Neural cell (in vitro differentiated cells): ENCODE measurements at regions not wholly inside any gene's neighbourhood (a gene's known extent, or its start where the extent isn't known, plus 50 kb on each side); places are given as distances from the start of the nearest gene placed in this dataset.

Source experiments
- H2AFZ ChIP-seq: fragments of 200-600, 300-800 bp; sonication (generic), shearing (Covaris generic); 2 replicates; pipeline ENCODE4 v1.6.0; 2014; ENCODE audit warnings: low read depth, mild to moderate bottlenecking, antibody characterized with exemption, low read length, moderate library complexity
- H3F3A ChIP-seq: fragments of 200-600 bp; shearing (Covaris generic); 2 replicates; pipeline ENCODE4 v1.6.1; 2016; ENCODE audit warnings: mild to moderate bottlenecking, moderate library complexity, mixed read lengths, antibody characterized with exemption, low read length; ENCODE audit not compliant: insufficient read depth, poor library complexity, severe bottlenecking
- H3K27ac ChIP-seq: fragments of 200-600, 300-800 bp; sonication (generic), shearing (Covaris generic); 2 replicates; pipeline ENCODE4 v1.5.1; 2014; ENCODE audit warnings: mild to moderate bottlenecking, low read length, moderate library complexity
- H3K27me3 ChIP-seq: fragments of 300-800, 200-600 bp; sonication (generic), shearing (Covaris generic); 2 replicates; pipeline ENCODE4 v1.6.0; 2014; ENCODE audit warnings: mild to moderate bottlenecking, low read depth, low read length, moderate library complexity; ENCODE audit not compliant: insufficient read depth
- H3K36me3 ChIP-seq: fragments of 300-800, 200-600 bp; sonication (generic), shearing (Covaris generic); 2 replicates; pipeline ENCODE4 v1.5.1; 2014; ENCODE audit warnings: mild to moderate bottlenecking, antibody characterized with exemption, low read length, moderate library complexity; ENCODE audit not compliant: insufficient read depth
- H3K4me2 ChIP-seq: fragments of 300-800, 200-600 bp; sonication (generic), shearing (Covaris generic); 2 replicates; pipeline ENCODE4 v1.6.0; 2014; ENCODE audit warnings: mild to moderate bottlenecking, low read length
- H3K4me3 ChIP-seq: fragments of 300-800, 200-600 bp; sonication (generic), shearing (Covaris generic); 2 replicates; pipeline ENCODE4 v1.5.1; 2014; ENCODE audit warnings: mild to moderate bottlenecking, low read length, moderate library complexity
- H3K79me2 ChIP-seq: fragments of 200-600 bp; shearing (Covaris generic); replicated peaks from 2 replicates; pipeline ENCODE4 v1.6.0; 2014; ENCODE audit warnings: mild to moderate bottlenecking, low read length, moderate library complexity; ENCODE audit not compliant: insufficient read depth
- H3K9ac ChIP-seq: fragments of 300-800, 200-600 bp; sonication (generic), shearing (Covaris generic); 2 replicates; pipeline ENCODE4 v1.6.1; 2016; ENCODE audit warnings: mild to moderate bottlenecking, low read length, mixed read lengths
- H3K9me2 ChIP-seq: fragments of 200-600 bp; shearing (Covaris generic); 2 replicates; pipeline ENCODE4 v1.6.1; 2016; ENCODE audit warnings: mild to moderate bottlenecking, low read length, mixed read lengths; ENCODE audit not compliant: insufficient read depth
- H3K9me3 ChIP-seq: fragments of 200-600, 300-800 bp; sonication (generic), shearing (Covaris generic); 2 replicates; pipeline ENCODE4 v1.6.1; 2016; ENCODE audit warnings: mild to moderate bottlenecking, mixed run types, low read length, moderate library complexity, mixed read lengths
- H4K20me1 ChIP-seq: fragments of 200-600 bp; shearing (Covaris generic); 2 replicates; pipeline ENCODE4 v1.6.1; 2016; ENCODE audit warnings: mild to moderate bottlenecking, mixed run types; ENCODE audit not compliant: insufficient read depth
- CTCF ChIP-seq: fragments of 450-650 bp; IDR thresholded peaks from 2 replicates; pipeline ENCODE4 v1.5.1; 2014; ENCODE audit warnings: antibody characterized with exemption, mild to moderate bottlenecking, moderate library complexity; ENCODE audit not compliant: poor library complexity, severe bottlenecking
- EP300 ChIP-seq: fragments of 450-650 bp; conservative IDR thresholded peaks from 2 replicates; pipeline ENCODE4 v1.6.1; 2014; ENCODE audit warnings: antibody characterized with exemption, mild to moderate bottlenecking, moderate library complexity; ENCODE audit not compliant: poor library complexity, severe bottlenecking
- EZH2 ChIP-seq: fragments of 200-600, 300-800 bp; shearing (Covaris generic), sonication (generic); IDR thresholded peaks from 2 replicates; pipeline ENCODE4 v1.6.1; 2014; ENCODE audit warnings: antibody characterized with exemption, low read length, borderline replicate concordance, mild to moderate bottlenecking; ENCODE audit not compliant: insufficient read depth, poor library complexity, severe bottlenecking
- MXI1 ChIP-seq: fragments of 450-650 bp; conservative IDR thresholded peaks from 2 replicates; pipeline ENCODE4 v1.6.1; 2014; ENCODE audit warnings: antibody characterized with exemption, mild to moderate bottlenecking; ENCODE audit not compliant: poor library complexity, severe bottlenecking
- POLR2AphosphoS5 ChIP-seq: IDR thresholded peaks from 2 replicates; pipeline ENCODE4 v1.6.1; 2012
- RAD21 ChIP-seq: fragments of 450-650 bp; conservative IDR thresholded peaks from 2 replicates; pipeline ENCODE4 v1.6.1; 2014; ENCODE audit warnings: antibody characterized with exemption, mild to moderate bottlenecking, moderate library complexity
- REST ChIP-seq: IDR thresholded peaks from 2 replicates; pipeline ENCODE4 v1.6.1; 2012; ENCODE audit warnings: borderline replicate concordance
- SMC3 ChIP-seq: fragments of 450-650 bp; conservative IDR thresholded peaks from 2 replicates; pipeline ENCODE4 v1.6.1; 2014; ENCODE audit warnings: antibody characterized with exemption, mild to moderate bottlenecking, moderate library complexity; ENCODE audit not compliant: poor library complexity
- TAF1 ChIP-seq: IDR thresholded peaks from 2 replicates; pipeline ENCODE4 v1.6.1; 2012; ENCODE audit warnings: low read depth

DNA sequence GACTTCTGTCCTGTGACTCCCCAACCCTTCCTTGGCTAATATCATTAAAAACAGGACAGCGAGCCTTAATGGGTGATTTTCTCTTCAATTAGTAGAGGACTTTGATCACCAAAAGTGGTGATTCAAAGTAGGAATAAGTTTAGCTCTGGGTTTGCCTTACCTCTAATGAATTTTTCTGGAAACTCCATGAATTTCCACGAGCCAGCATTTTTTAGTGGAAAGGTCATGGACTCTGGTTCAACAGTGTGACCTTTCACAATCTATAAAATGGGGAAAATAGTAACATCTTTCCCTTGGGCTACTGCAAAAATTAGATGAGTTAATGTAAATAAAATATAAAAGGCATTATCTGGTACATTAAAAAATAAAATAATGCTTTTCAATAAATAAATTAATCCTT lies 417.8 kb upstream of the NR2F2 start:
- Histone ChIP-seq H3K9me3 (no peaks in the 10 kb centered on the region), H3K27me3 (peaks cover 43% of the 10 kb centered on the region), H3K36me3 (no peaks in the 10 kb centered on the region), H3K9ac (no peak overlapping the region), H3F3A (no peaks in the 10 kb centered on the region), H3K27ac (no peak overlapping the region), H2AFZ (no peak overlapping the region), H3K4me2 (no peak overlapping the region), H3K4me3 (no peak overlapping the region), H4K20me1 (no peaks in the 10 kb centered on the region), H3K9me2 (no peaks in the 10 kb centered on the region), H3K79me2 (no peaks in the 10 kb centered on the region)
- TF ChIP-seq SMC3 = no peak
- TF ChIP-seq REST = no peak
- no peak for TF ChIP-seq EP300
- no peak for TF ChIP-seq EZH2

- Histone ChIP-seq H2AFZ (no peak overlapping the region), H3K9ac (no peak overlapping the region), H4K20me1 (no peaks in the 10 kb centered on the region), H3K9me2 (no peaks in the 10 kb centered on the region), H3K4me2 (no peak overlapping the region), H3K9me3 (no peaks in the 10 kb centered on the region), H3K79me2 (no peaks in the 10 kb centered on the region), H3K27ac (no peak overlapping the region), H3F3A (no peaks in the 10 kb centered on the region), H3K36me3 (no peaks in the 10 kb centered on the region), H3K27me3 (peaks cover 13% of the 10 kb centered on the region), H3K4me3 (no peak overlapping the region)
- TF ChIP-seq REST (no peak), TAF1 (no peak), RAD21 (no peak), EP300 (no peak), MXI1 (no peak), POLR2AphosphoS5 (no peak), EZH2 (no peak), SMC3 (no peak), CTCF (no peak)
These were observed 413.9 kb upstream of the NR2F2 start for GRCh38 chr15:95916568-95916967.
